ENCODE measurements at regions not wholly inside any gene's neighbourhood (a gene's known extent, or its start where the extent isn't known, plus 50 kb on each side); places are given as distances from the start of the nearest gene placed in this dataset.

- no peak for TF ChIP-seq POLR2A (IDR thresholded peaks at IDR 0.05; ENCODE audit: low read depth, low read length)
- TF ChIP-seq POLR2AphosphoS5 (IDR thresholded peaks at IDR 0.05; ENCODE audit: low read depth, low read length): no peak
- no peak for TF ChIP-seq TAF1 (IDR thresholded peaks at IDR 0.05; ENCODE audit: borderline replicate concordance, low read depth, low read length)
Observed at GRCh38 chr6:21354805-21355238, 238.7 kb upstream of the SOX4 start.
